ENCODE measurements at regions not wholly inside any gene's neighbourhood (a gene's known extent, or its start where the extent isn't known, plus 50 kb on each side); places are given as distances from the start of the nearest gene placed in this dataset.

- Histone ChIP-seq H3K4me1 (peaks cover 10% of the 10 kb centered on the region), H3K27me3 (no peaks in the 10 kb centered on the region), H3K27ac (no peak overlapping the region), H3K4me2 (no peak overlapping the region), H2AFZ (replicated peaks) (no peak overlapping the region), H3K36me3 (no peaks in the 10 kb centered on the region), H3K4me3 (no peak overlapping the region), H3K79me2 (ENCODE audit: low read depth) (no peaks in the 10 kb centered on the region), H3K9me3 (ENCODE audit: low read depth) (no peaks in the 10 kb centered on the region), H4K20me1 (ENCODE audit: low read depth) (no peaks in the 10 kb centered on the region), H3F3A (ENCODE audit: low read depth) (peaks cover 18% of the 10 kb centered on the region), H3K9ac (no peak overlapping the region)
- peaks cover 7% of the 10 kb centered on the region for H3K9me3 Mint-ChIP-seq
- H3K36me3 Mint-ChIP-seq, result peaks cover 5% of the 10 kb centered on the region
- no peak for DNase-seq (ENCODE audit: low spot score)
- H3K27ac Mint-ChIP-seq, result no peak overlapping the region
- H3K4me3 Mint-ChIP-seq, result no peak overlapping the region
- H3K4me1 Mint-ChIP-seq, result peaks cover 11% of the 10 kb centered on the region
- TF ChIP-seq EZH2 (IDR thresholded peaks at IDR 0.05), result no peak
- TF ChIP-seq CTCF (IDR thresholded peaks at IDR 0.05), result no peak
- no peak for TF ChIP-seq EZH2phosphoT487 (IDR thresholded peaks at IDR 0.05)
- peaks cover 8% of the 10 kb centered on the region for H3K27me3 Mint-ChIP-seq (ENCODE audit: insufficient read depth, low read depth)
These were observed 51.5 kb upstream of the ARID1B start for GRCh38 chr6:156725712-156726111.

- peaks cover 17% of the 10 kb centered on the region for H3K4me1 Mint-ChIP-seq
- Histone ChIP-seq H2AFZ (replicated peaks) (no peak overlapping the region), H3F3A (ENCODE audit: low read depth) (peaks cover 31% of the 10 kb centered on the region), H3K4me1 (peaks cover 11% of the 10 kb centered on the region), H3K27me3 (no peaks in the 10 kb centered on the region), H3K4me2 (peak overlapping the region; percentile 20), H3K27ac (no peak overlapping the region), H3K79me2 (ENCODE audit: low read depth) (no peaks in the 10 kb centered on the region), H3K9me3 (ENCODE audit: low read depth) (no peaks in the 10 kb centered on the region), H4K20me1 (ENCODE audit: low read depth) (no peaks in the 10 kb centered on the region), H3K4me3 (no peak overlapping the region), H3K9ac (no peak overlapping the region), H3K36me3 (no peaks in the 10 kb centered on the region)
- H3K27ac Mint-ChIP-seq, result peak overlapping the region; percentile 23
- TF ChIP-seq EZH2phosphoT487 (IDR thresholded peaks at IDR 0.05) (no peak), CTCF (IDR thresholded peaks at IDR 0.05) (no peak), EZH2 (IDR thresholded peaks at IDR 0.05) (no peak)
- peaks cover 5% of the 10 kb centered on the region for H3K36me3 Mint-ChIP-seq
- H3K27me3 Mint-ChIP-seq (ENCODE audit: insufficient read depth, low read depth), result peaks cover 8% of the 10 kb centered on the region
- peak; percentile 42 for DNase-seq (ENCODE audit: low spot score)
- H3K4me3 Mint-ChIP-seq, result no peak overlapping the region
- peaks cover 7% of the 10 kb centered on the region for H3K9me3 Mint-ChIP-seq
These were observed 56.2 kb upstream of the ARID1B start for GRCh38 chr6:156720691-156721685.

DNA sequence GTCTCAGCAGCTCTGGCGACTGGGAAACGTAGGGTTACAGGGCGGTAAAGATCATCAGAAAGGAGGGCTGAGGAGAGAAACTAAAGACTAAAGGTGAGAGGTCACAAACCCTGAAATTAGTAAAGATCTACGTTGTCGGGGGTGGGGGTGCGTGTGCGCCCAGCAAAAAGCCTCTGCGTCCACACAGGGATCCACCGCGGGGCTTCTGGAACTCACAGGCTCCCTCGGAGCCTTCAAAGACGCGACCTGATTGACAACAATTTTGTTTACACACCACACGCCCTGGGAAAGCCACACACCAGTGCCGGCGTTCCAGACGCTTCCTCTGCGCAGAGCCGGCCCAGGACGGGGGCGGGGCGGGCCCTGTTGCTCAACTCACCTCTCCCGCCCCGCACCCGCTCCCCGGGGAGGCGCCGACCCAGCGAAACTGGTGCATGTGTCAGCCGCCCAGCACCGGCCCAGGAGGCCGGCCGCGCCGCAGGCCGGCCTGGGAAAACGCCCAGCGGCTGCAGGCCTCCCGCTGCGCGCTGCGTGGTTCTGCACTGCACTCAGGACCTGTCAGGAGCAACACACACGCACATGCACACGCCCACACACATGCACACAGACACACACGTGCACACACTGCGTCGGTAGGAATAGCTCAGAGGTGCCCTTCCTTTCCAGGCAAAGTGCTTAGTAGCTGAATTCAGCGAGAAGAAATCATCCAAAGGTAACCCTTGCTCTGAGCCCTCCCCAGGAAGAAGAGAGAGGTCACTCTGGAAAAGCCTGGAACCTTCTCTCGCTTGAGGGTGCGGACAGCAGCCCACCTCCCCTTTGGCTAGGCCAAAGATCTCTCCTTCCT lies 57.2 kb upstream of the ARID1B start:
- Mint-ChIP-seq H3K27me3 (ENCODE audit: insufficient read depth, low read depth) (peaks cover 8% of the 10 kb centered on the region), H3K4me1 (peaks cover 17% of the 10 kb centered on the region), H3K4me3 (no peak overlapping the region), H3K27ac (no peak overlapping the region), H3K9me3 (peaks cover 7% of the 10 kb centered on the region), H3K36me3 (peaks cover 5% of the 10 kb centered on the region)
- peaks cover 11% of the 10 kb centered on the region for H3K4me1 ChIP-seq
- no peaks in the 10 kb centered on the region for H3K27me3 ChIP-seq
- no peak overlapping the region for H3K27ac ChIP-seq
- no peaks in the 10 kb centered on the region for H4K20me1 ChIP-seq (ENCODE audit: low read depth)
- TF ChIP-seq EZH2phosphoT487 (IDR thresholded peaks at IDR 0.05) (no peak), CTCF (IDR thresholded peaks at IDR 0.05) (no peak), EZH2 (IDR thresholded peaks at IDR 0.05) (no peak)
- H3K9me3 ChIP-seq (ENCODE audit: low read depth), result no peaks in the 10 kb centered on the region
- H3K4me2 ChIP-seq, result no peak overlapping the region
- peak overlapping the region; percentile 91 for H2AFZ ChIP-seq (replicated peaks)
- H3K4me3 ChIP-seq, result no peak overlapping the region
- H3F3A ChIP-seq (ENCODE audit: low read depth), result peaks cover 31% of the 10 kb centered on the region
- peak; percentile 43 for DNase-seq (ENCODE audit: low spot score)
- no peaks in the 10 kb centered on the region for H3K79me2 ChIP-seq (ENCODE audit: low read depth)
- no peaks in the 10 kb centered on the region for H3K36me3 ChIP-seq
- H3K9ac ChIP-seq, result no peak overlapping the region

Measured in neural progenitor cell (in vitro differentiated cells).